T-helper 1 cell (primary cell): ENCODE measurements at regions not wholly inside any gene's neighbourhood (a gene's known extent, or its start where the extent isn't known, plus 50 kb on each side); places are given as distances from the start of the nearest gene placed in this dataset.

ENCODE experiments used
- DNase-seq, 5 donors: peaks; one replicate each; pipeline ENCODE4 v3.0.0-alpha.2; 2012 to 2020

GRCh38 chr2:173829727-173830126 is 135.4 kb downstream of the SP3 start:
- no peak for DNase-seq

DNA sequence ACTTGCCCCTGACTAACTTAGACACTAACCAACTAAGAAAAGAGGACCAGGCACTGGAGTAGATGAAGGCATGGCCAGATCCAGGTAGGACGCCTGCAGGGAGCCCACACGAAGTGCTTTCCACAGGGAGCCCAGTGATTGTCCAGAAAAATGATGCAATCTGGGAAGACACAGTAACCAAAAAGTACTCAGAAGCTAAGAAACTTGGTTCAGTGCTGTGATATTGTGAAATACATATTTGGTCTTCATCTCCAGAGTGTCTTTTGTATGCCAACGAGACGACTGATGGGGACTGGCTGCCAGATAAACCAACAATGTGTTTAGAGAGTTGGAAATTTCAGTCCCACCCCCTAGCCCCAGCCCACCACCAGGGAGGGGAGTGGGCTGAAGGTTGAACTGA is 135.0 kb downstream of the SP3 start:
- DNase-seq: no peak

- DNase-seq: no peak
Observed at GRCh38 chr2:173831312-173832229, 133.6 kb downstream of the SP3 start.

DNA sequence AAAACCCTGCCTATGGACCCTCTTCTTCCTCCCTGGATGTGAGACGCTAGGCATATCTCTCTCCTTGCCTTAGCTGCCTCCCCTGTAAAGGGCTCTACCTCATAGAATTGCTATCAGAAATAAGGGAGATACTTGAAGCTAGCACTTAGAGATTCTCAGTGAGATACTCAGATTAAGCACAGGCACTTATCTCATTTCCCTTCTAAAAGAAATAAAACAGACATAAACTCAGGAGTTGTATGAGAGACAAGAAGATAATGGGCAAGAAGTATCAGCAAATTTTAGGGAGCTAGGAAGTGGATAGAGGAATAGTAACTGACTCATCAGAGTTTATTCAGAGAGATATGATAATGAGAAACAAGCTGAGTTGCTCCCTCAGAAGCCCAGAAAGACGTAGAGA is 131.0 kb downstream of the SP3 start:
- DNase-seq: no peak

GRCh38 chr2:173835726-173836125 is 129.4 kb downstream of the SP3 start:
- DNase-seq: no peak

DNA sequence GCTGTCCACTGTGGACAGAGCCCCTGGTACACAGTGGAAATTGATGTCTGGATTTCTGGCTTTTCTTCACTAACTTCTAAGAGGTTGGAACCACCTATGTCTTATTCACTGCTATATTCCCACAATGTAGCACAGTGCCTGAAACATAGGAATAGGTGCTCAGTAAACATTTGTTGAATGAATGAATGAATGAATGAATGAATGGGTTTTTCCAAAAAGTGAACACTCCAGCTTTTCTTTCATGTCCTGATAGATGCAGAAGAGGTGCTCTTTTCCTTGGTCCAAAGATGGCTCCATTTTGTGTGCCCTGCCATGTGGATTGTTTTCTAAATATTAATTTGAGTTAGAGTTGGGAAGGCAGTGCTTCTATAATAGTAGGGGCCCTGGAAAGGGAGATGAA is 124.1 kb downstream of the SP3 start:
- no peak for DNase-seq

- no peak for DNase-seq
Observed at GRCh38 chr2:173843526-173843925, 121.6 kb downstream of the SP3 start.

DNA sequence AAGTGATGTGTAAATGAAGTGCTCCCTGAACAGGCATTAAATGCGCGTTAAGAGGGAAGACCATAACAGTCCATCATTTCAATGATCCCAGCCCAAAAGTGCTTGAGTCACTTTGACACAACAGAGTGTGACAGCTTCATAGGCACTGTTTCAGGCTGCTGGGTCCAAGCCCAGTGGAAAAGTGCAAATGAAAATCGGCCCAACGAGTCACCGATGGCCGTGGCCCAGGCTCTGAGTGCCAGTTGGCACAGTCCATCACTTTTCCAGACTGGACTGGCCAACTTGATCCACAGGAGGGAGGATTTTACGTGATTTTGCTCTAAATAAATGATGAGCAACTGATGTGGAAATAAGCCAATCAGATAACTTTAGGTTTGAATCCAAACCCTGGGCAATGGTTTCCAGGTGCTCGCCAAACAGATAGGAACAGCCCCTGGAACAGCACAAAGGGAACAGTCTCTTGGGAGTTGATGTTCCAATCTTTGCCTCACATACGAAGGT is 114.0 kb downstream of the SP3 start:
- no peak for DNase-seq

- no peak for DNase-seq
Observed at GRCh38 chr2:173854141-173854540, 111.0 kb downstream of the SP3 start.

GRCh38 chr2:173854840-173855239 is 110.3 kb downstream of the SP3 start:
- DNase-seq: no peak

GRCh38 chr2:173855661-173856060 is 109.5 kb downstream of the SP3 start:
- no peak for DNase-seq
